ENCODE measurements at regions not wholly inside any gene's neighbourhood (a gene's known extent, or its start where the extent isn't known, plus 50 kb on each side); places are given as distances from the start of the nearest gene placed in this dataset.
A peak's percentile ranks its signal among the peaks of the same experiment; 100 is the strongest.

DNA sequence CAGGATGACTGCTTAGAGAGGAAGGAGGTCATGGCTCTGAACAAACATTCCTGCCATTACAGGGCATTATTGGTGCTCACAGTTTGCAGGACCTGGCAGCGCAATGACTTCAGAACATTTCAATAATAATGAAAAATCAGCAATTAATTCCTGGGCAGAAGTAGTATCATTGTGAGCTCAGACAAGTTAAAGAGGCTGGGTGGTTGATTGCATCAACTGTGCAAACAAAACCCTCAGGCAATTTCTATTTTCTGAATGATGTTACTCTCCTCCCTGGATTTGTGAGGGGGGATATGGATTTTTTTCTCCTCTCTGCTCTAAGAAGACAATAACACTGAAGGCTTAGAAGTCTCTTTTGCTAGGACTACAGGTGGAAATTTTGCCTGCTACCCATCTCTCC lies 168.1 kb upstream of the TACR1 start:
- Mint-ChIP-seq H3K4me3 (no peak overlapping the region), H3K27me3 (peaks cover 0 to 33% of the 10 kb centered on the region in 2 donors), H3K36me3 (peaks cover 13% of the 10 kb centered on the region), H3K4me1 (ENCODE audit: low read depth in 2 of 2) (no peaks in the 10 kb centered on the region), H3K9me3 (peaks cover 23% of the 10 kb centered on the region), H3K27ac (no peak overlapping the region)
- ATAC-seq (no peak), DNase-seq (ENCODE audit: low spot score) (no peak)

DNA sequence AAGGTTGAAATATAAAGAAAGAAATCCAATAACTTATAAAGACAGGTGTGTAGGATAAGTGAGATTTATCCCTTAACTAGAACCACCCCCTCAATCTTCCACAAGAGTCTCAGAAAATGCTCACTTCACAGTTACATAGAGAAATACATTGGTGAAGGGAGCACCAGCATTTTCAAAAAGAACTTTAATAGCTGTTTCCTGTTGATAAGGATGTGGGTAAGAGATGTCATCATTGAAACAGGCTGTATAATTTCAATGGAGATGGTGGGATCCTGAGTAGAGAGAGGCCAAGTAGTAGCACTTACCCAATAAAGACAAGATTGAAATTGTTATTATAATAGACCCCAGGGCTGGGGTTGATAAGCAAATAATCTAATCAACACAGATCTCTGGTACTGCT lies 162.2 kb upstream of the TACR1 start:
- Mint-ChIP-seq H3K27ac (no peak overlapping the region), H3K36me3 (peaks cover 1% of the 10 kb centered on the region), H3K4me3 (no peak overlapping the region), H3K4me1 (ENCODE audit: low read depth in 2 of 2) (no peaks in the 10 kb centered on the region), H3K9me3 (peaks cover 12% of the 10 kb centered on the region), H3K27me3 (peaks cover 0 to 16% of the 10 kb centered on the region in 2 donors)
- DNase-seq (ENCODE audit: low spot score), result no peak
- ATAC-seq, result no peak

- no peaks in the 10 kb centered on the region for H3K36me3 Mint-ChIP-seq
These were observed 161.6 kb upstream of the TACR1 start for GRCh38 chr2:75360945-75361344.

GRCh38 chr2:75356865-75357264 lies 157.5 kb upstream of the TACR1 start:
- H3K36me3 Mint-ChIP-seq, result no peaks in the 10 kb centered on the region
- no peak overlapping the region for H3K4me3 Mint-ChIP-seq
- H3K27me3 Mint-ChIP-seq, result peaks cover 0 to 19% of the 10 kb centered on the region in 2 donors
- ATAC-seq (no peak), DNase-seq (ENCODE audit: low spot score) (no peak)
- H3K27ac Mint-ChIP-seq, result no peak overlapping the region
- H3K4me1 Mint-ChIP-seq (ENCODE audit: low read depth in 2 of 2), result no peaks in the 10 kb centered on the region
- H3K9me3 Mint-ChIP-seq, result peaks cover 5% of the 10 kb centered on the region

More at GRCh38 chr2:75360945-75361344, 161.6 kb upstream of the TACR1 start:
- no peaks in the 10 kb centered on the region for H3K4me1 Mint-ChIP-seq (ENCODE audit: low read depth in 2 of 2)
- no peak overlapping the region for H3K27ac Mint-ChIP-seq
- ATAC-seq, result no peak
- DNase-seq (ENCODE audit: low spot score), result no peak
- peaks cover 0 to 11% of the 10 kb centered on the region in 2 donors for H3K27me3 Mint-ChIP-seq
- peaks cover 9% of the 10 kb centered on the region for H3K9me3 Mint-ChIP-seq
- no peak overlapping the region for H3K4me3 Mint-ChIP-seq

DNA sequence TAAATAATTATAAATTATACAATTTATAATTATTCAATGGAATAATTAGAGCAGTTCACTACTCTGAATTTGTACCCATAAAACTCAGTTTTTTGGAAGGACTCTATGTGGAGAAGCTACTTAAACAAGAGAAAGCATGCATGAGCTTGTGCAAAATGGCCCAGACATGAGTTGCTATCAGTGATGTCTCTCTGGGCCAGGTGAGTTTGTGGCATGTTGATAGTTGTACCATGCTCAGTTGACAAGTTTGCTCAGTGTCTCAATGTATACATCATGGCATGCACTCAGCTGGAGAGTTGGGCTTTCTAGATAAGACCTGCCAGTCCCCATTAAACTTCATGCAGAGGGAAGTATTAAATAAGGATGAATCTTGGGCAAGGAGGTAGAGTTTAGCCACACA lies 153.8 kb upstream of the TACR1 start:
- H3K36me3 Mint-ChIP-seq, result no peaks in the 10 kb centered on the region
- H3K9me3 Mint-ChIP-seq, result peaks cover 2% of the 10 kb centered on the region
- ATAC-seq, result no peak
- no peak for DNase-seq (ENCODE audit: low spot score)
- H3K4me1 Mint-ChIP-seq (ENCODE audit: low read depth in 2 of 2), result no peaks in the 10 kb centered on the region
- peaks cover 0 to 23% of the 10 kb centered on the region in 2 donors for H3K27me3 Mint-ChIP-seq
- no peak overlapping the region for H3K27ac Mint-ChIP-seq
- H3K4me3 Mint-ChIP-seq, result no peak overlapping the region

- ATAC-seq (no peak), DNase-seq (ENCODE audit: low spot score) (no peak)
- Mint-ChIP-seq H3K9me3 (peaks cover 2% of the 10 kb centered on the region), H3K27ac (no peak overlapping the region), H3K36me3 (no peaks in the 10 kb centered on the region), H3K4me1 (ENCODE audit: low read depth in 2 of 2) (no peaks in the 10 kb centered on the region), H3K27me3 (peaks cover 0 to 13% of the 10 kb centered on the region in 2 donors), H3K4me3 (no peak overlapping the region)
These were observed 149.0 kb upstream of the TACR1 start for GRCh38 chr2:75348307-75348706.

GRCh38 chr2:75344146-75344545 lies 144.8 kb upstream of the TACR1 start:
- Mint-ChIP-seq H3K4me1 (ENCODE audit: low read depth in 2 of 2) (no peaks in the 10 kb centered on the region), H3K27ac (no peak overlapping the region), H3K27me3 (no peaks in the 10 kb centered on the region), H3K36me3 (no peaks in the 10 kb centered on the region), H3K4me3 (no peak overlapping the region), H3K9me3 (no peaks in the 10 kb centered on the region)
- DNase-seq (ENCODE audit: low spot score) (no peak), ATAC-seq (no peak)

GRCh38 chr2:75342504-75343175 lies 143.3 kb upstream of the TACR1 start:
- no peak for DNase-seq (ENCODE audit: low spot score)
- Mint-ChIP-seq H3K27me3 (peaks cover 0 to 6% of the 10 kb centered on the region in 2 donors), H3K4me3 (no peak overlapping the region), H3K9me3 (no peaks in the 10 kb centered on the region), H3K4me1 (ENCODE audit: low read depth in 2 of 2) (no peaks in the 10 kb centered on the region), H3K36me3 (no peaks in the 10 kb centered on the region), H3K27ac (no peak overlapping the region)
- no peak for ATAC-seq

DNA sequence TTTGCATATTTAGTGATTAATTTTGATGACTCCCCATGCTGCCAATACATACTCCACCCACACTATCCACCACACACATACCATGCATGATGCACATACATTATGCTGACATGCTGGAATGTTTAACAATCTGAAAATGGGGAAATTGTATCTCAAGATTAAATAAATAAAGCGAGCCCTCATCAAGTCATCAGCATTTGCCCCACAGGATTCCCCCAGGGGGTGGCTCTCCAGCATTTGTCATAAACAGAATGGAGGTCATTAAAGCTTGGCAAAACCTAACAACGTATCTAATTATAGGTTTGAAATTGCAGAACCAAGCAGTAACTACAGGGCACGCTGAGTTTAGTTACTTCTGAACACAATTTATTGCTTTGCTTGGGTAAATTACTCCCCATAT lies 141.2 kb upstream of the TACR1 start:
- Mint-ChIP-seq H3K9me3 (peaks cover 4% of the 10 kb centered on the region), H3K27me3 (peaks cover 0 to 12% of the 10 kb centered on the region in 2 donors), H3K4me1 (ENCODE audit: low read depth in 2 of 2) (no peaks in the 10 kb centered on the region), H3K27ac (no peak overlapping the region), H3K4me3 (no peak overlapping the region), H3K36me3 (no peaks in the 10 kb centered on the region)
- ATAC-seq (no peak), DNase-seq (ENCODE audit: low spot score) (no peak)

DNA sequence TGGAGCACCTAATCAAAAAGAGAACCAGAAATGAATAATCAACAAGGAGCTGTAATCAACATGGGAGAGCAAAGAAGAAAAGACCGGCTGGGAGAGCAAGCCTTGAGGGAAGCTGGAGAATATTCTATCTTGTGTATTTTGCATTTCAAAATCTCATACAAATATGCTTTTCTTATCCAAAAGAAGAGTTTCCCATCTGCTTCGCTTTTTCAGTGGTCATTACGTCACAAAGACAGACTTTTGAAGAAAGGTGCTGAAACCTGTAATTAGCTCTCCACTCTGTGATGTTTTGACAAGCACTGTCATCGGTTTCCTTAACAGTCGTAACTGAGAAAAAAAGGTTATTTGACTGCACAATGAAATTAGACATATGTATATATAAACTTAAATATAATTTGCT lies 139.1 kb upstream of the TACR1 start:
- no peak overlapping the region for H3K27ac Mint-ChIP-seq
- H3K4me3 Mint-ChIP-seq, result no peak overlapping the region
- H3K27me3 Mint-ChIP-seq, result peaks cover 0 to 12% of the 10 kb centered on the region in 2 donors
- peaks cover 4% of the 10 kb centered on the region for H3K9me3 Mint-ChIP-seq
- DNase-seq (ENCODE audit: low spot score), result no peak
- ATAC-seq, result no peak
- no peaks in the 10 kb centered on the region for H3K4me1 Mint-ChIP-seq (ENCODE audit: low read depth in 2 of 2)
- H3K36me3 Mint-ChIP-seq, result no peaks in the 10 kb centered on the region

DNA sequence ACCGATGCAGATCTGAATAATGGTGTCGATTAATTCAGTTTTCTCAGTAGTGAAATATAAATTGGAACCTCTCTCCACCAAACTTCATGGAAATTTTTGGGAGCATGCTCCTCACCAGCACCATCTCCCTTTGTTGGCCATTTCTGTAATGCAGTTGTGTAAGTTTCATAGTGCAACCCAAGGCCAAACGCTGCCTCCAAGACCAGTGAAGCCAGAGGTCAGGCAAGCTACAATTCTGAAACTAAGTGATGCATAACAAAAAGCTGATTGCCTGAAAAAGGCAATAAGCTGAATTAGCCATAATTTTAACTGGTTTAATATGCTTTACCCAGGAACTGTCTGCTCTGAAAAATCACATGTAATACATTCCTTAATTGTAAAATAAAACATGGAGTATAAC lies 138.3 kb upstream of the TACR1 start:
- Mint-ChIP-seq H3K27me3 (peaks cover 0 to 12% of the 10 kb centered on the region in 2 donors), H3K36me3 (no peaks in the 10 kb centered on the region), H3K9me3 (peaks cover 4% of the 10 kb centered on the region), H3K4me3 (no peak overlapping the region), H3K4me1 (ENCODE audit: low read depth in 2 of 2) (no peaks in the 10 kb centered on the region), H3K27ac (no peak overlapping the region)
- ATAC-seq (no peak), DNase-seq (ENCODE audit: low spot score) (no peak)

GRCh38 chr2:75337016-75337415 lies 137.7 kb upstream of the TACR1 start:
- Mint-ChIP-seq H3K4me1 (ENCODE audit: low read depth in 2 of 2) (no peaks in the 10 kb centered on the region), H3K4me3 (no peak overlapping the region), H3K27me3 (peaks cover 0 to 12% of the 10 kb centered on the region in 2 donors), H3K27ac (no peak overlapping the region), H3K36me3 (no peaks in the 10 kb centered on the region), H3K9me3 (peaks cover 4% of the 10 kb centered on the region)
- DNase-seq (ENCODE audit: low spot score), result no peak
- ATAC-seq, result no peak

DNA sequence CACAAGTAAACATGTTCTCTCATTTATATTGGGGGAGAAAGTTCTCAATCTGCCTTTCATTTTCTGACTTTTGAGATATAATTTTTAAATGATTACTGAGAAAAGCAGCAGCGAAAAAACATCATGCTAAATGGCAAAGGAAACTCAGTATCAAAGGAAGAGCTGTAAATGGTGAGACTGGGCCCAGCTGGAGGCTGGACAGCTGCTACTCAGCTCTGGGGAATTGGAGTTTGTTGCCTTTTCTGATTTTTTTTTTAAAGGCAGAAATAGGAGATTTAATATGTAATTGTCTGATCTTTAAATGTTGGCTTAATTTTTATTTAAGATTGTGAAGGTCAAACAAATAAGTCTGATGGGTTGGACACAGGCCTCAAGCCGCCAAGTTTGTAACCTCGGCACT lies 137.1 kb upstream of the TACR1 start:
- H3K9me3 Mint-ChIP-seq, result peaks cover 4% of the 10 kb centered on the region
- no peak for ATAC-seq
- H3K4me1 Mint-ChIP-seq (ENCODE audit: low read depth in 2 of 2), result no peaks in the 10 kb centered on the region

GRCh38 chr2:75334076-75334475 lies 134.8 kb upstream of the TACR1 start:
- Mint-ChIP-seq H3K4me1 (ENCODE audit: low read depth in 2 of 2) (no peaks in the 10 kb centered on the region), H3K36me3 (no peaks in the 10 kb centered on the region), H3K27me3 (peaks cover 0 to 12% of the 10 kb centered on the region in 2 donors), H3K27ac (no peak overlapping the region), H3K4me3 (no peak overlapping the region), H3K9me3 (peaks cover 4% of the 10 kb centered on the region)
- ATAC-seq (peak in 1 of 2 donors; percentile 32), DNase-seq (ENCODE audit: low spot score) (no peak)

More for the DNA sequence above, 137.1 kb upstream of the TACR1 start:
- Mint-ChIP-seq H3K4me3 (no peak overlapping the region), H3K36me3 (no peaks in the 10 kb centered on the region), H3K27me3 (peaks cover 0 to 12% of the 10 kb centered on the region in 2 donors), H3K27ac (no peak overlapping the region)
- DNase-seq (ENCODE audit: low spot score), result no peak

DNA sequence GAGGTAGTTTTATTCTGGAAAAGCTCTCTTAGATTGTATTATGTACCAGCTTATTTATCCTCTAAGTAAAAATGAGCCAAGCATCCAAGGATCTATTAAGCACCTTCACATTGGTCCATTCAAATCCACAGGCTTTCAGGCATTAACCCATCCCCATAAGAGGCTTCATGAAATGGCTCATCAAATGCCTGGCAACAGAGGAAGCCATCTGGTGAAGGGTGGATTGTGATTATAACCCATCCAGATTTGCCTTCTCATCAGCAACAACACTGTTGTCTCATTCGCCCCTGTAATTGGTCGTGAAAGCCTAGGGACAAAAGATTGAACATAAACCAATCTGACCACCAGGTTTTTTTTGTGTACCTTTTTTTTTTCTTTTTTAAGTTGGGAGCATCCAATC lies 134.3 kb upstream of the TACR1 start:
- Mint-ChIP-seq H3K4me3 (no peak overlapping the region), H3K36me3 (no peaks in the 10 kb centered on the region), H3K27ac (no peak overlapping the region), H3K9me3 (peaks cover 6% of the 10 kb centered on the region), H3K27me3 (peaks cover 0 to 12% of the 10 kb centered on the region in 2 donors), H3K4me1 (ENCODE audit: low read depth in 2 of 2) (no peaks in the 10 kb centered on the region)
- DNase-seq (ENCODE audit: low spot score) (no peak), ATAC-seq (no peak)

Data from natural killer cell treated with Interleukin-12 subunit alpha and Interleukin-12 subunit beta and Interleukin-15 and Interleukin-18, amount 100 ng/mL, for 72 hours (primary cell).